ENCODE measurements at regions not wholly inside any gene's neighbourhood (a gene's known extent, or its start where the extent isn't known, plus 50 kb on each side); places are given as distances from the start of the nearest gene placed in this dataset.
"Not testable (repeated sequence)": the region's sequence is repeated elsewhere in the genome, so short reads cannot be mapped to it uniquely, and the experiment has no call there.

DNA sequence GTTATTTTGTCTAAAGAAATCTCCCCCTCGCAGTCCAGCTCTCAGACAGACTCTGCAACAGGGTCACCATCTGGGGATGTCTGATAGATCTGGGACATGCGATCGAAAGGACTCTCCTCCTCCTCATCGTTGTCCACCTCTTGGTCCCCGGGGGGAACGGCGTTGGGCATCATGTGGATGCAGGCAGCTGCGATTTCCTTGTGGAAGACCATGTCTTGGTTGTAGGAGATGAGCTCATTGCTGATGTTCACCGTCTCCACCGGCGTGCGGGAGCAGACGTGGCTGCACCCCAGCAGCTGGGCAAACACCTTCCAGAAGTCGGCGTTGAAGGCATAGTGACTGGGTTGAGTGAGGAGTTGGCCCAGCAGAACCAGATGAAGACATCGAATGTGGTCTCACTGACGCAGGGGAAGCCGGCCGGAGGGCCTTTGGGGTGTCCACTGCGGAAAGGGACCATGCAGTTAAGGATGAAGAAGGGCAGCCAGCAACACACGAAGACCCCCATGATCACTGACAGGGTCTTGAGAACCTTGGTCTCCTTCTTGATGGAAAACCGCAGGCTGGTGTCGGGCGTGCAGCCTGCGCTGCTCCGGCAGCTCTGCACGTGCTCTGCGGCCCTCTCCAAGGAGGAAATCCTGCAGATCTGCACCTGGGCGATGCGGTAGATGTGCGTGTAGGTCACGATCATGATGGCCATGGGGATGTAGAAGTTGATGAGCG is 918.9 kb downstream of the RPIA start:
- FAIRE-seq; H3K9me3 ChIP-seq; DNase-seq (ENCODE audit: low read depth in 1 of 2, low spot score in 1 of 2); H3K4me1 ChIP-seq; H3K27ac ChIP-seq; ATAC-seq; H3K4me2 ChIP-seq; POLR2A ChIA-PET; H3K4me3 ChIP-seq; CTCF ChIA-PET: not testable (repeated sequence)
- WGBS (ENCODE audit: missing lambda C conversion rate) = 58% methylated on average over 33 of the region's 33 CpGs

DNA sequence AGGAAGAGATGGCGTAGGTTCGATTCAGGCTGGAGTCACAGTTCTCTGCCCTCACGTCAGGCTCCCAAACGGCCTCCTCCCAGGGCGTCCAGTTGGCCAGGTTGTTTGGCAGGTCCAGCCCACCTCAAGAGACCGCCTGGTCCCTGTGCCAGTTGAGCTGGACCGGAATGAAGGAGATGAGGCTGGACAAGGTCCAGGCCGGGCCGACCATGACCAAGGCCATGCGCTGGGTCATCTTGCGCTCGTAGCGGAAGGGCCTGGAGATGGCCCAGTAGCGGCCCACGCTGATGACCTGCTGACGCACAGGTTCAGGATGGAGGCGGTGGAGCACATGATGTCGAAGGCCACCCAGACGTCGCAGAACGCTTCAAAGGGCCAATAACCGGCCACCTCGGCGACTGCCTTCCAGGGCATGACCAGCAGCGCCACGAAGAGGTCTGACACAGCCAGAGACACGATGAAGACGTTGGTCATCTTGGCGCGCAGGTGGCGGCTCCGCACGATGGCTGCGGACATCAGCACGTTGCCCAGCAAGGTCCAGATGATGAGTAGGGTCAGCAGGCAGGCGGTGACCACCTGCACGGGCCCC is 919.5 kb downstream of the RPIA start:
- H3K4me3 ChIP-seq; POLR2A ChIA-PET; FAIRE-seq; H3K4me1 ChIP-seq; CTCF ChIA-PET; H3K9me3 ChIP-seq; DNase-seq (ENCODE audit: low read depth in 1 of 2, low spot score in 1 of 2); ATAC-seq; H3K27ac ChIP-seq; H3K4me2 ChIP-seq: not testable (repeated sequence)
- 47% methylated on average over 35 of the region's 37 CpGs for WGBS (ENCODE audit: missing lambda C conversion rate)

DNA sequence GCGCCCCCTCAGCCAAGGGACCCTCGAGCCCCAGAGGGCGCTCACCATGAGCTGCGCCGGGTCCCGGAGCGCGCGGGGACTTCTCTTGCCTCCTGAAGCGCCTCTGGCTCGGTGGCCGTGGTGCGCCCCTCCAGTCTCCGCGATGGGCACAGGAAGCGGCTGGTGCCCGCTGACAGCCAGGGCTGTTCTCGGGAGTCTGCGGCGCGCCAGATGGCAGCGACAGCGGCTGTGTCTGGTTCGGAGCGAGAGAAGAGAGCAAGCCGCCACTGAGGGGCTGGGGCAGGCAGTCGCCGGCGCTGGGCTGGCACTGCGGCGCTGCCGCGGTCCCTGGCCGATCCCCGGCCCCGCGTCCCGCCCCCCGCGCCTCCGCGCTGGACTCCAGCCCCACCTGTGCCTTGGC is 920.2 kb downstream of the RPIA start:
- H3K4me3 ChIP-seq; POLR2A ChIA-PET; H3K4me2 ChIP-seq; ATAC-seq; H3K9me3 ChIP-seq; CTCF ChIA-PET; DNase-seq (ENCODE audit: low read depth in 1 of 2, low spot score in 1 of 2); H3K27ac ChIP-seq; FAIRE-seq; H3K4me1 ChIP-seq: not testable (repeated sequence)
- 69% methylated on average over 16 of the region's 42 CpGs for WGBS (ENCODE audit: missing lambda C conversion rate)

DNA sequence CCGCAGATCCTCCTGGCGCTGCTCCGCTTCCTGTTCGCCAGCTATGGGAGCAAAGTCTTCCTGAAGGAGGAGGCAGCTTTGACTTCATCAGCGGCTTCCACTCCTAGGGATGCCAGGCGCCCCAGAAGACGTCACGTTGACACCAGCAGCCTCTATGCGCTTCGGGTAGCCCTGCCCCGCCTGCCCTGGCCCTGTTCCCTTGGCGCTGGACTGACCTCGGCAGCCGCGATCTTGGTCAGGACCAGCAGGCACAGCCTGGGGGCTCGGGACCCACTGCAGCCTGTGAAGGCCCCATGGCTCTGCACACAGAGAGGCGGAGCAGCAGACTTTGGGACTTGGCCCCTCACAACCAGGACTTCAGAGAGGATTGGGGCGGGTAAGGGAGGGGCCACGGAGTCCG is 957.8 kb downstream of the RPIA start:
- CTCF ChIA-PET, FAIRE-seq: not testable (repeated sequence)

DNA sequence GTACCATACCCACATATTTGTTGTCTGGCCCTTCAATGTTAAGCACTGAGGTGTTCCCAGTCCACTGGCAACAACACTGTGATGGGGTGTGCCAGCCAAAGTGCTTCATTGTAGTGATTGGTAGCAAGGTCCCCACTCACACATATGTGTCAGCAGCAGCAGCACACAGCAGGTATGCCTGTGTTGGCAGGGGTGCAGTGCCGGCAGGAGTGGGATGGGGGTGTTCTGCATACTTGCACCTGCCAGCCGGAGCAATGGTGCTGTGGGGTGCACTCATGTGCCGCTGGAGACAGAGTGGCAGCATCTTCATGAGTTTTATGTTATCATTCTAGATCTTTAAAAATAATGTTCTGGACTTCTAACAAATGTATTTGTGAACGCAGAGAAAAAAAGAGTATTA is 987.8 kb downstream of the RPIA start:
- H3K9me3 ChIP-seq; DNase-seq (ENCODE audit: low read depth in 1 of 2, low spot score in 1 of 2); CTCF ChIA-PET; H3K4me1 ChIP-seq; H3K4me2 ChIP-seq; H3K4me3 ChIP-seq; ATAC-seq; H3K27ac ChIP-seq; FAIRE-seq; POLR2A ChIA-PET: not testable (repeated sequence)
- 26% methylated on average over 4 of the region's 4 CpGs for WGBS (ENCODE audit: missing lambda C conversion rate)

More for the DNA sequence above, 957.8 kb downstream of the RPIA start:
- ATAC-seq; H3K4me1 ChIP-seq; POLR2A ChIA-PET; H3K4me2 ChIP-seq; DNase-seq (ENCODE audit: low read depth in 1 of 2, low spot score in 1 of 2); H3K9me3 ChIP-seq; H3K27ac ChIP-seq; H3K4me3 ChIP-seq: not testable (repeated sequence)
- WGBS (ENCODE audit: missing lambda C conversion rate) = 50% methylated on average over 1 of the region's 20 CpGs

Small RNA genes lying in the stretch of these regions (small RNA-seq; reads per million reads assigned to genes)
- gene RF00001 = 0 reads per million in 6 experiments

Data from A549 (cell line).